ENCODE measurements at regions not wholly inside any gene's neighbourhood (a gene's known extent, or its start where the extent isn't known, plus 50 kb on each side); places are given as distances from the start of the nearest gene placed in this dataset.

DNA sequence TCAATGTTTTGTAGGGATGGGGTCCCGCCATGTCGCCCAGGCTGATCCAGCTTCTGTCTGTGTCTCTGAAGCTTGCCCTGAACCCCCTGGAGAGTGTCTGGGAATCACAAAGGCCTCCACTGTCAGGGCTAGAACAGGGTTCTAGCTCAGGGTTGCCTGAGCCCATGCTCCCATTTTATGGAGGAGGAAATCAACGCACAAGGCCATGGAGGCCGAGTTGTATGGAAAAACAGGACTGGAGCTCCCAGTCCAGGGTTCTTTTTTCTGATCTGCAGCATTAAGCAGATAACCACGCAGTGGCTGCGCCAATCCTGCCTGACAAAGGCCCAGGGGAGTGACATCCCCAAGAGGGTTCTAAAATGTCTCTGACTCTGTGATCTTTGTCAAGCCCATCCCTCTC, 67.6 kb upstream of the NBPF3 start:
- Histone ChIP-seq H3K27me3 (ENCODE audit: control insufficient read depth, insufficient read depth, low read length) (peaks cover 2% of the 10 kb centered on the region; the same call in 1 of the 2 replicates), H3K4me2 (ENCODE audit: low read depth, low read length) (no peak overlapping the region), H2BK5ac (ENCODE audit: low read depth, low read length, poor library complexity, severe bottlenecking) (no peak overlapping the region), H3K9ac (ENCODE audit: low read depth, low read length) (no peak overlapping the region), H2AK9ac (replicated peaks; ENCODE audit: low read depth, low read length, poor library complexity) (no peak overlapping the region), H2AFZ (replicated peaks; ENCODE audit: low read length, poor library complexity) (no peak overlapping the region), H2BK120ac (ENCODE audit: low read depth, low read length) (no peak overlapping the region), H3K14ac (replicated peaks; ENCODE audit: low read depth, low read length) (no peak overlapping the region), H3K4ac (ENCODE audit: low read depth, low read length) (no peak overlapping the region), H3K18ac (ENCODE audit: low read depth, low read length) (no peak overlapping the region), H3K9me1 (ENCODE audit: insufficient read depth, low read length) (no peaks in the 10 kb centered on the region), H2BK20ac (ENCODE audit: low read depth, low read length) (no peak overlapping the region), H2BK15ac (ENCODE audit: low read depth, low read length) (no peak overlapping the region), H3K4me3 (ENCODE audit: insufficient read depth, low read depth, low read length) (no peak overlapping the region), H3K23ac (ENCODE audit: low read depth, low read length) (no peak overlapping the region), H4K8ac (ENCODE audit: low read depth in 2 of 2, low read length in 2 of 2) (no peak overlapping the region), H3K79me1 (ENCODE audit: low read depth in 1 of 2, low read length in 2 of 2) (no peaks in the 10 kb centered on the region), H4K91ac (ENCODE audit: insufficient read depth, low read depth, low read length) (no peak overlapping the region), H3K27ac (ENCODE audit: insufficient read depth, low read length) (no peak overlapping the region), H4K20me1 (ENCODE audit: insufficient read depth, low read length) (no peaks in the 10 kb centered on the region; the same call in 1 of the 2 replicates), H4K5ac (ENCODE audit: low read depth, low read length) (no peak overlapping the region), H2AK5ac (ENCODE audit: low read depth, low read length) (no peak overlapping the region), H3K9me3 (ENCODE audit: control insufficient read depth, insufficient read depth, low read length) (no peaks in the 10 kb centered on the region), H3K4me1 (ENCODE audit: control insufficient read depth, insufficient read depth, low read length) (no peaks in the 10 kb centered on the region), H3K36me3 (ENCODE audit: control insufficient read depth, insufficient read depth, low read length) (no peaks in the 10 kb centered on the region), H3K56ac (ENCODE audit: extremely low read depth, insufficient read depth, low read length) (no peak overlapping the region)
- no TSS peak for BruUV-seq (replicated peaks)
- ATAC-seq (ENCODE audit: low read depth) = no peak
- WGBS, 2 experiments (ENCODE audit: extremely low coverage in 2 of 2, insufficient read length in 1 of 2) = no CpG with 5 or more reads among the region's 6 CpGs
- in situ Hi-C loops (cut with MboI; ENCODE audit: low sequenced_read_pairs) = loop anchor here (5.0 to 25.0 kb wide), 3 partner anchors 200 to 685 kb away; no protein-coding TSS in a partner anchor
- dilution Hi-C loops (cut with HindIII; ENCODE audit: low sequenced_read_pairs, unreplicated experiment) = no loop called here
- intact Hi-C loops (cut with micrococcal nuclease) = loop anchor here (5.0 kb wide), 1 partner anchor 135 kb away; the partner anchor contains the start of gene ALPL
- CTCF ChIA-PET = interaction anchor here (0.9 kb wide), 1 partner anchor 119 kb away, joined by 3 read pairs; no protein-coding TSS in a partner anchor
- POLR2A ChIA-PET (ENCODE audit: unreplicated experiment) = no interaction called here
- TF ChIP-seq, protein P1, sequence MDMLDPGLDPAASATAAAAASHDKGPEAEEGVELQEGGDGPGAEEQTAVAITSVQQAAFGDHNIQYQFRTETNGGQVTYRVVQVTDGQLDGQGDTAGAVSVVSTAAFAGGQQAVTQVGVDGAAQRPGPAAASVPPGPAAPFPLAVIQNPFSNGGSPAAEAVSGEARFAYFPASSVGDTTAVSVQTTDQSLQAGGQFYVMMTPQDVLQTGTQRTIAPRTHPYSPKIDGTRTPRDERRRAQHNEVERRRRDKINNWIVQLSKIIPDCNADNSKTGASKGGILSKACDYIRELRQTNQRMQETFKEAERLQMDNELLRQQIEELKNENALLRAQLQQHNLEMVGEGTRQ (IDR thresholded peaks at IDR 0.05; ENCODE audit: low read depth, low read length) = no peak
- TF ChIP-seq SMC3 (IDR thresholded peaks at IDR 0.05; ENCODE audit: low read depth, low read length) (no peak), MAZ (IDR thresholded peaks at IDR 0.05; ENCODE audit: borderline replicate concordance, low read depth, low read length) (no peak), MAFK (IDR thresholded peaks at IDR 0.05; ENCODE audit: low read depth, low read length) (no peak)
- TF ChIP-seq, protein P2, sequence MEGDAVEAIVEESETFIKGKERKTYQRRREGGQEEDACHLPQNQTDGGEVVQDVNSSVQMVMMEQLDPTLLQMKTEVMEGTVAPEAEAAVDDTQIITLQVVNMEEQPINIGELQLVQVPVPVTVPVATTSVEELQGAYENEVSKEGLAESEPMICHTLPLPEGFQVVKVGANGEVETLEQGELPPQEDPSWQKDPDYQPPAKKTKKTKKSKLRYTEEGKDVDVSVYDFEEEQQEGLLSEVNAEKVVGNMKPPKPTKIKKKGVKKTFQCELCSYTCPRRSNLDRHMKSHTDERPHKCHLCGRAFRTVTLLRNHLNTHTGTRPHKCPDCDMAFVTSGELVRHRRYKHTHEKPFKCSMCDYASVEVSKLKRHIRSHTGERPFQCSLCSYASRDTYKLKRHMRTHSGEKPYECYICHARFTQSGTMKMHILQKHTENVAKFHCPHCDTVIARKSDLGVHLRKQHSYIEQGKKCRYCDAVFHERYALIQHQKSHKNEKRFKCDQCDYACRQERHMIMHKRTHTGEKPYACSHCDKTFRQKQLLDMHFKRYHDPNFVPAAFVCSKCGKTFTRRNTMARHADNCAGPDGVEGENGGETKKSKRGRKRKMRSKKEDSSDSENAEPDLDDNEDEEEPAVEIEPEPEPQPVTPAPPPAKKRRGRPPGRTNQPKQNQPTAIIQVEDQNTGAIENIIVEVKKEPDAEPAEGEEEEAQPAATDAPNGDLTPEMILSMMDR (conservative IDR thresholded peaks at IDR 0.05; ENCODE audit: low read depth, low read length) = no peak
- TF ChIP-seq, protein P3, sequence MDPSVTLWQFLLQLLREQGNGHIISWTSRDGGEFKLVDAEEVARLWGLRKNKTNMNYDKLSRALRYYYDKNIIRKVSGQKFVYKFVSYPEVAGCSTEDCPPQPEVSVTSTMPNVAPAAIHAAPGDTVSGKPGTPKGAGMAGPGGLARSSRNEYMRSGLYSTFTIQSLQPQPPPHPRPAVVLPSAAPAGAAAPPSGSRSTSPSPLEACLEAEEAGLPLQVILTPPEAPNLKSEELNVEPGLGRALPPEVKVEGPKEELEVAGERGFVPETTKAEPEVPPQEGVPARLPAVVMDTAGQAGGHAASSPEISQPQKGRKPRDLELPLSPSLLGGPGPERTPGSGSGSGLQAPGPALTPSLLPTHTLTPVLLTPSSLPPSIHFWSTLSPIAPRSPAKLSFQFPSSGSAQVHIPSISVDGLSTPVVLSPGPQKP (IDR thresholded peaks at IDR 0.05; ENCODE audit: borderline replicate concordance, low read depth, low read length) = no peak
- DNase-seq = no peak

Measured in IMR-90 (cell line).